GM18867 (cell line): ENCODE measurements at regions not wholly inside any gene's neighbourhood (a gene's known extent, or its start where the extent isn't known, plus 50 kb on each side); places are given as distances from the start of the nearest gene placed in this dataset.

Experiments
- ATAC-seq: cut with Tn5 transposase; IDR thresholded peaks from one replicate; pipeline ENCODE4 v1.9.1; 2021; ENCODE audit warnings: mild to moderate bottlenecking, moderate library complexity; ENCODE audit not compliant: unreplicated experiment

DNA sequence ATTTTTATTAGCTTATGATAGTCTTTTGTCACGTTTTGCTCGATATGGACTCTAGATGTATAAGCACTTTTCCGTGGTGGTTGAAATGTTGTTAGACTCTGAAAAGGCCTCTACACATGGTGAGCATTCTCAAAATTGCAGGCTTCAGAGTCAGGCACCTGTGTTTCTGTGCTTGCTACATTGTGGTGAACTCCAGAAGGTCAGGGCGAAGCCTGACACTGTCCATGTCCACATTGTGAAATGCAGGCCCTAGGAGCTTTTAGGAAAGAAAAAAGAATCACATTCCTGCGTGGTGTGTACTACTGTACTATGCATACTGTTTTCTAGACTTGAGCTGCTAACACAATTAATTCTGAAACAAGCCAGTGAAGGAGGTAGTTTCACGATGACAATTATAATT lies 86.3 kb downstream of the HS3ST1 start:
- ATAC-seq, result no peak

DNA sequence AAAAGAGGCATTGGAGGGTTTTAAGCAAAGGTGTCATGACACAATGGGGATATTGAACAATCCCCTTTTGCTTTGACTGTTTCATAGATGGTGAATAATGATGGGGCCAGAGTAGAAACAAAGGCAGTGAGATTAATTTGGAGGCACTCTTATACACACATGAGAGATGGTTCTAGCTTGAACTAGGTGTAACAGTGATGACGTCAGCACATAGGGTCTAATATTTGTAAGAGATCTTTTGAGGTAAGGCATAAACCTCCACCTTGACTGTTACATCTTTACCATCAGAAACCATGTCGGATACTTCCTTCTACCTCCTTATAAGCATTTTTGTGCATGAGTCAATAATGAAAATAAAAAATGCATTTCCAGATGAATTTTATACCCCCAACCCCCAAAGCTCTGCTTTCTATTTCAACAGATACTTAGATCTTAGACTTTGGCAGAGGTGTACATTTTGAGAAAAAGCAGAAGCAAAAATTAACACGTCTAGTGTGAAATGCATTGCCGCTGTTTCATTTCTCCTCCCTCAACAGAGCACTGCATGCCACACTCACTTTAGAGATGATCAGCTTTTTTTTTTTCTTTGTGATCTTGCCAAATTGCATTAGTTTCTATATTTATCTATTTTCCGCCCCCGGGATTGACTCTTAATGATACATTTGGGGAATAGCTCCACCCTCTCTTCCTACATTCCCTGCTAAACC lies 87.2 kb downstream of the HS3ST1 start:
- ATAC-seq, result peak; percentile 69

- ATAC-seq, result peak; percentile 51
These were observed 89.5 kb downstream of the HS3ST1 start for GRCh38 chr4:11338956-11339782.

DNA sequence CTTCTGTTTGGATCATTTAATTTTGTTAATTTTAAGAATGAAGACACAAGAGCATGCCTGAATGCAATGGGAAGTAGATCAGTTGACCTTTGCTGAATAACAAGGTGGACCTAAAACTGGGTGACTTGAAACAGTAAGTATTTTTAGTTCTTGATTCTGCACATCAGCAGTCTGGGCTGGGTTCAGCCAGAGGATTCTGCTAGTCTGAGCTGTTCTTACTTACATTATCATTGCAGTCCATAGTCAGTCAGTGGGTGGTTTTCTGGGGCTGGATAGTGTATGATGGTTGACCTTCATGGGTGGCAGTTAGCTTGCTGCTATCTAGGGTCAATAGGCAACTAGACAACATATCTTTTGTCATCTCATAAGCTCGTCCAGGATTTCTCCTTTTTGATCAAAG lies 91.4 kb downstream of the HS3ST1 start:
- ATAC-seq, result no peak

- ATAC-seq, result no peak
These were observed 92.3 kb downstream of the HS3ST1 start for GRCh38 chr4:11336435-11336834.

- no peak for ATAC-seq
These were observed 93.8 kb downstream of the HS3ST1 start for GRCh38 chr4:11334887-11335286.

GRCh38 chr4:11328401-11328800 lies 100.3 kb downstream of the HS3ST1 start:
- ATAC-seq, result no peak

- ATAC-seq, result no peak
These were observed 102.7 kb downstream of the HS3ST1 start for GRCh38 chr4:11326021-11326420.

DNA sequence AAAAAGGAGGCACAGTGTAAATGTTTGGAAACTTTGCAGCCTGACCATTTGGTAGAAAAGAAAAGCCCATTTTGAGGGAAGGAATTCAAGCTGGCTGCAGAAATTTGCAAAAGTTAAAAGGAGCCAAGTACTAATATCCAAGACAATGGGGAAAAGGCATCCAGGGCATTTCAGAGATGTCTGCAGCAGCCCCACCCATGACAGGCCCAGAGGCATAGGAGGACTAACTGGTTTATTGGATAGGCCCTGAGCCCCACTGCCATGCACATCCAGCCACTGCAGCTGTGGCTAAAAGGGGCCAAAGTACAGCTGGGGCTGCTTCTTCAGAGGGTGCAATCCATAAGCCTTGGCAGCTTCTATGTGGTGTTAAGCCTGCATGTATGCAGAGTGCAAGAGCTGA lies 104.9 kb downstream of the HS3ST1 start:
- ATAC-seq, result no peak

DNA sequence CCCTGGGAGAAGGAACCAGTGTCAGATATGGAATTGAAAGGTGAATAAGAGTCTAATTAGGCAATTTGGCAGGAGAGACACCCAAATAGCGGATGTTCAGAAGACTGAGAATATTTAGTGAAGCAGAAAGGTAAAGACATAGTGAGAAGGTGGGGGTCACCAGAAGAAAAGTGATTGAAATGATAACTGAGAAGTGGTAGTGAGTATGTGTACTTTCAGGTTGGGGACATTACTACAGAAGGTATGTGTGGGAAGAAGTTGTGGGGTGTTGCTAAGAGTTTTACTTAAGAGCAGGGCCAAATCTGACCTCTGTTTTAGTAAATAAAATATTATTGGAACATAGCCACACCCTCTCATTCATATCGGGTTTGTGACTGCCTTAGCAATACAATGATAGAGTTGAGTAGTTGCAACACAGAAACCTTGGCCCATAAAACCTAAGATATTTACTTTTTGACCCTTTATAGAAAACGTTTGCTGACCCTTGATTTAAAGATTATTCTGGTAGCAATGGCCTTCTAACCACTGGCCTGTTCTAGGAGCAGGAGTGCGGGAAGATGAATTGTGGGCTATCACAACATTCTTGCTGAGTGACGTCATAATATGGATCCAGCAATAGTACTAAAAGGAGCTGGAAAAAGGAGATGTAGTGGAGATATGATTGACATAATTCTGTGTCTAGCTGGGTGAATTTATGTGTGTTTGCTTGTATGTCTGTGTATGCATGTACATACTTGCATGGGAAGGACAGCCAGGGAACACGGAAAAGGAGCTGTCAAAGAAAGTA lies 115.3 kb downstream of the HS3ST1 start:
- ATAC-seq, result peak; percentile 80

DNA sequence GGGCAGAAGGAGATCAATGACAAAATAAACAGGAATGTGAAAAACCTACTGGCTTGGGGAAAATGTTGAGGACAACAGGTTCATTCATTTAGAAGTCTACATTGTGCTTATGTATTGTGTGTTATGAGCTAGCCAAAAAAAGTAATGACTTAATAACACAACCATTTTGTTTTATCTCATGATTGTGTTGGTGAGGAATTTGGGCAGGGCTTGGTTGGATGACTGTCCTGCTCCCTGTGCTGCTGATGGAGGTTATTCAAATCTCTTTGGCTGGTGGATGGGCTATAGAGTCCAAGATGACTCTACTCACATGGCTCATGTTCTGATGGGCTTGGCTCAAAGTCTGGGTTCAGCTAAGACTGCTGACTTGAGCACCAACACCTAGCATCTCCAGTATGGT lies 116.3 kb downstream of the HS3ST1 start:
- ATAC-seq, result no peak

DNA sequence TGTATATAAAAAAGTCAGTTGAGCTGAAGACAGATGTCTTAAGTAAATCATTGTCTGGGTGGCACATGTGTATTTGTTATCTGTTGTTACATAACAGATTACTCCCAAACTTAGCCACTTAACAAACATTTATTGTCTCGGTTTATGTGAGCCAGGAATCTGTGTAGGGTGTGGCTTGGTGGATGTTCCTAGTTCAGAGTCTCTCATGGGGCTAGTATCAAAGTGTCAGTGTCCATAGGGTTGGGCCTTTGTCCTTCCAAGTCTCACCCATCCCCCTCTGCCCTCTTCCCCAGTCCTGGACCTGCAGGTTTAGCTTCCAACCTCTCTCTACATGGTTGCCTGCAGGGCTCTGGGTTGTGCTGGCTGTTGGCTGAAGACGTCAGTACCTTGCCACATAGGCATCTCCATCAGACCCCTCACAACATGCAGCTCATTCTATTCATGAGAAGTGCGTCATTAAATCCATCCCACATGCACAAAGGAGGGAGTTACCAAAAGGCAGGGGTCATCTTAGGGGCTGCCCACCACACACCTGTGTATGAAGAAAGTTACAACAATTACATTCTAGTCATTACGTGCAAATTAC lies 127.5 kb downstream of the HS3ST1 start:
- no peak for ATAC-seq

DNA sequence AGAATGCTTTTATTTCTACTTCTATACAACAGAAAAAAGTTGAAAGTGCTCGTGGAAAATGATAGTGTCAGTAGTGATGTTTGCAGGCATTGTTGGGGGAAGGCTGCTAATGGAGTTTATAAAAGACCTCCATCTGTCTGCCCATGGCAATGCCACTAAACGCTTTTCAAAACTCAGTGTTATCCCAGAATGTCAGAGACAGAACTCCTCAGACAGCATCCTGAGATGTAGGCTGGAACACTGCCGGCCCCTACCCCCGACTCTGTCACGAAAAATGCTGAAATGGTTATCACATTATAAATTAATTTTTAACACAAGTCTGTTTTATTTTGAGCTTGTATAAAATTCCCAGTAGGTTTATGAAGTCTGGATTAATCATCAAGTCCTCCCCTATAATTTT lies 128.9 kb downstream of the HS3ST1 start:
- ATAC-seq, result no peak

DNA sequence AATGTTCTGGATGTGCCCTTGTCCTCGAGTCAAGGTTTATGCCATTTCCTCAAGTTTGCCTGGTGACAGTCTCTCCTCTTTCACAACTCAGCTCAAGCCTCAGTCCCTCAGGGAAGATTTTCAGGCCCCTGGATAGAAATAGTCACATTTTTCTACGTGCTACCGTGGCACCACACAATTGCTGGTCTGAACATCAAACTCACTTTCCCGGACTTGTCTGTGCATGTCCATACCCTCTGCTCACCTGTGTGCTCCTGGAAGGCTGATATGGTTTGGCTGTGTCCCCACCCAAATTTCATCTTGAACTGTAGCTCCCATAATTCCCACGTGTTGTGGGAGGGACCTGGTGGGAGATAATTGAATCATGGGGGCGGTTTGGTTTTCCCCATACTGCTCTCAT lies 129.7 kb downstream of the HS3ST1 start:
- no peak for ATAC-seq

DNA sequence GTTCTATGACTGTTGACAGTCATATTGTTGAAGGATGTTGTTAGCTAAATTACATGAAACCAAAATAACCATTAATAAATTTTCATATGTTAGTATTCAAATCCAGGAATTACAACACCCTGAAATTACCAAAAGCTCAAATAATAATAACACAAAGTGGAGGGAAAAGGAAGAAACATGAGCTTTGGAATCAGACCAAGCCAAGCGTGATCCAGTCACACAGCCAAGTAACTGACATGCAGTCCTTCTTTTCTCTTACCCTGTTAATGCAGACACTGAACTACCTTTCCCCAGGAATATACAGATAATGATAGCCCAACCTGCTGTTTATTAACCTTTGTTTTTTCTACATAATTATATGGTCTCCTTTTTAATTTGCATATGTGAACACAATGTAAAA lies 130.2 kb downstream of the HS3ST1 start:
- ATAC-seq, result no peak

GRCh38 chr4:11297627-11298026 lies 131.1 kb downstream of the HS3ST1 start:
- peak; percentile 60 for ATAC-seq

- ATAC-seq, result no peak
These were observed 131.5 kb downstream of the HS3ST1 start for GRCh38 chr4:11297201-11297600.

DNA sequence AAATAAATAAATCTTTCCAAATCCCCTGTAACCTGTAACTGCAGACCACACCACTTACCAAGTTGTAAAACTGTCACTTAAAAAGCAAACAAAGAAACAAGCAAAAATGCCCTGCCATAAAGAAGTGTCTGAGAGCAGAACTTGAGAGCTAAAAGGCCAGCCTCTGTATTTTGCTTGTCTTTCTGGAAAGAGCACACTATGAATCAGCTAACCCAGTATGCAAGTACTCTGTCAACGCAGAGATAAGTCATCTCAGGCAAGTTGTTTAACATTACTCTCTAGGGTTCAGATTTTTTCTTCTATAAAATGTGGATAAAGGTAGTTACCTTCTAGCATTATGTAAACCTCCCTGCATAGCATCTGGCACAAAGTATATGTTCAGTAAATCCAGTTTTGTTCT lies 134.8 kb downstream of the HS3ST1 start:
- no peak for ATAC-seq

DNA sequence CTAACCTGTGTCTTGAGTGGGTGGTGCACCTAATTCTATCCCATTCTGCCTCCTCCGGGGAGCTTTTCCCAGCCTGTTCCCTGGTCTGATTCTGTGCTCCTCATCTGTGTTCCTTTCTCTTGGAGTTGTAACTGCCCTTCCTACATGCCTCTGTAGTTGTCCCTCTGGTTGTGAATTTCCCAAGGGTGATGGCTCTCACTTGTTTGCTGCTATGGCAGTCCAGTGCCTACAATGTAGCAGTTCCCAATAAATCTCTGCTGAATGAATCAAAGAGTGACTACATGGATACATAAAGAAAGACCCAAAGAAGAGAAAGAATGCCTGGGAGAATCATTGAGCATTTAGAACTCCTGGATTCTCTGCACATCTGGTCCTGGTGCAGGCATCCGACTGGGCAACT lies 141.6 kb downstream of the HS3ST1 start:
- ATAC-seq, result no peak

- ATAC-seq, result peak; percentile 84
These were observed 142.2 kb downstream of the HS3ST1 start for GRCh38 chr4:11286533-11286932.

DNA sequence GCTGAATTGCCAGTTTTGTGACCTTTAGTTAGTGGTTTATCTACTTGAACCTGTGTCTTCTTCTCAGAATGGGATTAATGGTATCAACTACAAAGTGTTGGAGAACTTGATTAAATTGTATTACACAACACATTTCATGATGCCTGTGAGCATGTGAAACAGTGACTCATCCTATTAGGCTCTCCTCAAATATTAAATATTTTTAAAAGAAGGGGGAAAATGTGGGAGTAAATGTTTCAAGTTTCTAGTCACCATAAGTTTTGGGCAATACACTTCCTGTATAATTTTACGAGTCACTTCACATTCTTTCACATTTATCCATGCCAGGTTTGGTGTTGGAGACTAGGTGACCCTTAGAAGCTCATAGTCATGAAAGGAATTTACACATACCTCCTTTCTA lies 147.0 kb downstream of the HS3ST1 start:
- ATAC-seq, result no peak
